PC-3 (cell line): ENCODE measurements at regions not wholly inside any gene's neighbourhood (a gene's known extent, or its start where the extent isn't known, plus 50 kb on each side); places are given as distances from the start of the nearest gene placed in this dataset.
"Not testable (repeated sequence)": the region's sequence is repeated elsewhere in the genome, so short reads cannot be mapped to it uniquely, and the experiment has no call there.

Experiments
- ATAC-seq: fragments of 200-7000 bp; cut with Tn5 transposase; 2 replicates; pipeline ENCODE4 v1.9.1; 2020; ENCODE audit warnings: mild to moderate bottlenecking, moderate library complexity
- BruUV-seq: library from RNA; stranded (reverse); fragments of 400-500 nt; replicated peaks from 2 replicates; lab custom pipeline; 2021; lab: Mats Ljungman, UMichigan
- CTCF ChIA-PET: fragments of 300-600 bp; sonication (Branson Sonifier 250); formaldehyde crosslinking; loops from one replicate; lab custom pipeline; 2022; ENCODE audit warnings: antibody characterized with exemption; lab: Charles Lee
- POLR2A ChIA-PET: fragments of 300-600 bp; sonication (Branson Sonifier 250); formaldehyde crosslinking; loops from one replicate; lab custom pipeline; 2022; ENCODE audit warnings: antibody characterized with exemption; ENCODE audit not compliant: unreplicated experiment; lab: Charles Lee
- DNase-seq: peaks from one replicate; pipeline ENCODE4 v3.0.0-alpha.2; 2015
- H2AFZ ChIP-seq: fragments of 300-600 bp; sonication (generic); 2 replicates; pipeline ENCODE4 v1.6.0; 2016; ENCODE audit warnings: antibody characterized with exemption, low read length
- H3F3A ChIP-seq: fragments of 300-600 bp; sonication (generic); one replicate; pipeline ENCODE4 v1.6.0; 2017; ENCODE audit warnings: antibody characterized with exemption, low read length, control low read depth, mild to moderate bottlenecking; ENCODE audit not compliant: unreplicated experiment
- H3K27ac ChIP-seq: fragments of 300-600 bp; sonication (generic); 2 replicates; pipeline ENCODE4 v1.5.1; 2016; ENCODE audit warnings: mild to moderate bottlenecking, low read length
- H3K27me3 ChIP-seq: fragments of 300-600 bp; sonication (generic); 2 replicates; pipeline ENCODE4 v1.6.1; 2016; ENCODE audit warnings: low read length, mixed read lengths
- H3K36me3 ChIP-seq: fragments of 300-600 bp; sonication (generic); 2 replicates; pipeline ENCODE4 v1.6.1; 2016; ENCODE audit warnings: low read depth, mixed run types, low read length, mixed read lengths
- H3K4me1 ChIP-seq: fragments of 300-600 bp; sonication (generic); 2 replicates; pipeline ENCODE4 v1.5.1; 2016; ENCODE audit warnings: low read length; ENCODE audit not compliant: insufficient read depth
- H3K4me2 ChIP-seq: fragments of 300-600 bp; sonication (generic); 2 replicates; pipeline ENCODE4 v1.6.0; 2016; ENCODE audit warnings: low read length
- H3K4me3 ChIP-seq: fragments of 300-600 bp; sonication (generic); 2 replicates; pipeline ENCODE4 v1.5.1; 2016; ENCODE audit warnings: mild to moderate bottlenecking, low read length, mixed read lengths
- H3K79me2 ChIP-seq: fragments of 300-600 bp; sonication (generic); 2 replicates; pipeline ENCODE4 v1.6.1; 2017; ENCODE audit warnings: low read length, mixed read lengths
- H3K9ac ChIP-seq: fragments of 300-600 bp; sonication (generic); 2 replicates; pipeline ENCODE4 v1.6.0; 2016; ENCODE audit warnings: mild to moderate bottlenecking, low read length
- H3K9me2 ChIP-seq: fragments of 300-600 bp; sonication (generic); replicated peaks from 2 replicates; pipeline ENCODE4 v1.6.1; 2016; ENCODE audit warnings: mixed run types, low read length, mixed read lengths
- H3K9me3 ChIP-seq: fragments of 300-600 bp; sonication (generic); 2 replicates; pipeline ENCODE4 v1.6.1; 2016; ENCODE audit warnings: low read length, mixed read lengths
- H4K20me1 ChIP-seq: fragments of 300-600 bp; sonication (generic); 2 replicates; pipeline ENCODE4 v1.6.1; 2016; ENCODE audit warnings: low read length, mixed read lengths
- CTCF ChIP-seq: fragments of 300-600 bp; sonication (generic); conservative IDR thresholded peaks from 2 replicates; pipeline ENCODE4 v1.5.1; 2017; ENCODE audit warnings: antibody characterized with exemption, low read depth, mild to moderate bottlenecking, low read length
- EZH2 ChIP-seq: fragments of 300-600 bp; sonication (generic); IDR thresholded peaks from one replicate; pipeline ENCODE4 v1.6.1; 2017; ENCODE audit warnings: antibody characterized with exemption, mild to moderate bottlenecking, low read length; ENCODE audit not compliant: unreplicated experiment
- EZH2phosphoT487 ChIP-seq: fragments of 300-600 bp; sonication (generic); IDR thresholded peaks from 2 replicates; pipeline ENCODE4 v1.6.1; 2018; ENCODE audit warnings: mild to moderate bottlenecking, antibody characterized with exemption, low read length, borderline replicate concordance
- intact Hi-C: fragments of 100-400 bp; cut with micrococcal nuclease; formaldehyde crosslinking; loops from 2 replicates; pipeline ENCODE4 v1.9.0; 2023

- peaks cover 19% of the 10 kb centered on the region for H3K9me3 ChIP-seq
- no peak for TF ChIP-seq EZH2
- TF ChIP-seq CTCF, result no peak
- no peak for TF ChIP-seq EZH2phosphoT487
- POLR2A ChIA-PET, result no interaction called here
Measured at GRCh38 chr14:83918546-83918945, 1611.4 kb upstream of the FLRT2 start.

GRCh38 chr14:83919675-83920074, 1610.3 kb upstream of the FLRT2 start:
- BruUV-seq, H4K20me1 ChIP-seq, H3F3A ChIP-seq, H2AFZ ChIP-seq, ATAC-seq, intact Hi-C loops, H3K4me1 ChIP-seq, H3K9ac ChIP-seq, H3K9me2 ChIP-seq, H3K27me3 ChIP-seq, H3K36me3 ChIP-seq, H3K79me2 ChIP-seq, H3K4me3 ChIP-seq, CTCF ChIA-PET, DNase-seq, POLR2A ChIA-PET, H3K27ac ChIP-seq, H3K4me2 ChIP-seq: not testable (repeated sequence)
- H3K9me3 ChIP-seq, result peaks cover 19% of the 10 kb centered on the region

More at GRCh38 chr14:83918546-83918945, 1611.4 kb upstream of the FLRT2 start:
- intact Hi-C loops, result no loop called here
- DNase-seq, result no peak
- Histone ChIP-seq H3K4me3 (no peak overlapping the region), H2AFZ (no peak overlapping the region), H3F3A (no peaks in the 10 kb centered on the region), H3K4me2 (no peak overlapping the region), H3K9me2 (no peaks in the 10 kb centered on the region), H4K20me1 (no peaks in the 10 kb centered on the region), H3K9ac (no peak overlapping the region), H3K4me1 (no peaks in the 10 kb centered on the region), H3K27me3 (no peaks in the 10 kb centered on the region), H3K36me3 (no peaks in the 10 kb centered on the region), H3K27ac (no peak overlapping the region), H3K79me2 (no peaks in the 10 kb centered on the region)
- CTCF ChIA-PET, result no interaction called here
- BruUV-seq, result no TSS peak
- no peak for ATAC-seq

- POLR2A ChIA-PET, result no interaction called here
Measured at GRCh38 chr14:83923842-83924241, 1606.1 kb upstream of the FLRT2 start.

More at GRCh38 chr14:83923842-83924241, 1606.1 kb upstream of the FLRT2 start:
- CTCF ChIA-PET, result no interaction called here
- TF ChIP-seq EZH2phosphoT487, result no peak
- no peak for TF ChIP-seq EZH2
- TF ChIP-seq CTCF, result no peak
- H3K9me2 ChIP-seq, result no peaks in the 10 kb centered on the region
- H3K27me3 ChIP-seq, result no peaks in the 10 kb centered on the region
- intact Hi-C loops, result no loop called here
- no peaks in the 10 kb centered on the region for H3K36me3 ChIP-seq
- no peak for ATAC-seq
- H4K20me1 ChIP-seq, result no peaks in the 10 kb centered on the region
- no peaks in the 10 kb centered on the region for H3K79me2 ChIP-seq
- no peaks in the 10 kb centered on the region for H3F3A ChIP-seq
- no peak overlapping the region for H3K4me3 ChIP-seq
- no peaks in the 10 kb centered on the region for H3K4me1 ChIP-seq
- DNase-seq, result no peak
- no peak overlapping the region for H3K27ac ChIP-seq
- no TSS peak for BruUV-seq
- H3K9me3 ChIP-seq, result peaks cover 19% of the 10 kb centered on the region; the same call in 1 of the 2 replicates
- no peak overlapping the region for H3K9ac ChIP-seq
- H3K4me2 ChIP-seq, result no peak overlapping the region
- no peak overlapping the region for H2AFZ ChIP-seq
